ENCODE measurements at regions not wholly inside any gene's neighbourhood (a gene's known extent, or its start where the extent isn't known, plus 50 kb on each side); places are given as distances from the start of the nearest gene placed in this dataset.
"Not testable (repeated sequence)": the region's sequence is repeated elsewhere in the genome, so short reads cannot be mapped to it uniquely, and the experiment has no call there.

GRCh38 chr7:155236386-155236785 is 61.3 kb upstream of the INSIG1 start:
- no peak for ATAC-seq
- intact Hi-C loops (cut with DNase I) = no loop called here
- DNase-seq = no peak

- intact Hi-C loops (cut with DNase I) = no loop called here
- ATAC-seq = no peak
- no peak for DNase-seq
These were observed 60.4 kb upstream of the INSIG1 start for GRCh38 chr7:155237297-155237696.

GRCh38 chr7:155237730-155238129 is 59.9 kb upstream of the INSIG1 start:
- DNase-seq = no peak
- intact Hi-C loops (cut with DNase I) = no loop called here
- no peak for ATAC-seq

- intact Hi-C loops (cut with DNase I); DNase-seq; ATAC-seq: not testable (repeated sequence)
These were observed 58.1 kb upstream of the INSIG1 start for GRCh38 chr7:155239431-155240087.

GRCh38 chr7:155244675-155245074 is 53.0 kb upstream of the INSIG1 start:
- no peak for ATAC-seq
- DNase-seq = no peak
- intact Hi-C loops (cut with DNase I) = no loop called here

- ATAC-seq (no peak), DNase-seq (no peak)
- intact Hi-C loops (cut with DNase I) = no loop called here
These were observed 50.0 kb upstream of the INSIG1 start for GRCh38 chr7:155247479-155248365.
